Spleen (tissue), 7 donors: ENCODE measurements at regions not wholly inside any gene's neighbourhood (a gene's known extent, or its start where the extent isn't known, plus 50 kb on each side); places are given as distances from the start of the nearest gene placed in this dataset.

Experiments
- CTCF ChIP-seq, 11 experiments: fragments of 200-600 bp in 7 of 11; fragments of 450-650 bp in 4 of 11; sonication (generic) in 4 of 11; IDR thresholded peaks in 8 of 11; conservative IDR thresholded peaks in 3 of 11; 1 replicate in 7 of 11; 2 replicates in 4 of 11; pipeline versions ENCODE4 v1.4.0 to v1.8.0; 2016 to 2021; ENCODE audit warnings: antibody characterized with exemption in 11 of 11, inconsistent platforms in 4 of 11, mild to moderate bottlenecking in 1 of 11
- POLR2A ChIP-seq, 3 donors: fragments of 450-650 bp; IDR thresholded peaks; one replicate each; pipeline ENCODE4 v1.5.1; 2017; ENCODE audit warnings: antibody characterized with exemption in 3 of 3, mild to moderate bottlenecking in 1 of 3
- POLR2AphosphoS5 ChIP-seq, 3 donors: sonication (generic); formaldehyde crosslinking; IDR thresholded peaks; one replicate each; pipeline ENCODE4 v1.5.1; 2017; ENCODE audit warnings: antibody characterized with exemption in 3 of 3
- donor health status: DM: no; HTN: no; CAD: no; lungs with moderate emphysema.
- donor health status: DM: no; HTN: no; CAD: no.
- donor health status: DM: no; HTN: no; CAD: no.

GRCh38 chr11:109059402-109059801 lies 362.6 kb upstream of the C11orf87 start:
- no peak for TF ChIP-seq CTCF (IDR thresholded peaks at IDR 0.05 in 8 of 11, conservative IDR thresholded peaks at IDR 0.05 in 3 of 11)
- TF ChIP-seq POLR2A (IDR thresholded peaks at IDR 0.05), result no peak
- TF ChIP-seq POLR2AphosphoS5 (IDR thresholded peaks at IDR 0.05), result no peak
